EL (cell line): ENCODE measurements at regions not wholly inside any gene's neighbourhood (a gene's known extent, or its start where the extent isn't known, plus 50 kb on each side); places are given as distances from the start of the nearest gene placed in this dataset.
A peak's percentile ranks its signal among the peaks of the same experiment; 100 is the strongest.

Source experiments
- DNase-seq: peaks from one replicate; pipeline ENCODE4 v3.0.0-alpha.2; 2016

GRCh38 chr16:79918916-79919315 lies 318.4 kb upstream of the MAF start:
- no peak for DNase-seq

GRCh38 chr16:79915761-79916160 lies 315.2 kb upstream of the MAF start:
- DNase-seq = no peak

- no peak for DNase-seq
Measured at GRCh38 chr16:79914961-79915720, 314.6 kb upstream of the MAF start.

GRCh38 chr16:79912592-79913310 lies 312.2 kb upstream of the MAF start:
- no peak for DNase-seq

GRCh38 chr16:79911660-79912059 lies 311.1 kb upstream of the MAF start:
- no peak for DNase-seq

- DNase-seq = no peak
Measured at GRCh38 chr16:79909571-79909970, 309.0 kb upstream of the MAF start.

- DNase-seq = no peak
Measured at GRCh38 chr16:79903471-79903870, 302.9 kb upstream of the MAF start.

- peak; percentile 31 for DNase-seq
Measured at GRCh38 chr16:79902351-79902750, 301.8 kb upstream of the MAF start.

GRCh38 chr16:79901522-79901921 lies 301.0 kb upstream of the MAF start:
- DNase-seq = no peak

- DNase-seq = no peak
Measured at GRCh38 chr16:79899716-79900115, 299.2 kb upstream of the MAF start.

- no peak for DNase-seq
Measured at GRCh38 chr16:79899316-79899715, 298.8 kb upstream of the MAF start.

GRCh38 chr16:79898703-79899102 lies 298.2 kb upstream of the MAF start:
- DNase-seq = no peak

- DNase-seq = peak; percentile 11
Measured at GRCh38 chr16:79897453-79898146, 297.1 kb upstream of the MAF start.

- no peak for DNase-seq
Measured at GRCh38 chr16:79897104-79897452, 296.5 kb upstream of the MAF start.

GRCh38 chr16:79895917-79896203 lies 295.3 kb upstream of the MAF start:
- no peak for DNase-seq

GRCh38 chr16:79895053-79895916 lies 294.7 kb upstream of the MAF start:
- DNase-seq = no peak

- DNase-seq = no peak
Measured at GRCh38 chr16:79893445-79893844, 292.9 kb upstream of the MAF start.

- no peak for DNase-seq
Measured at GRCh38 chr16:79892278-79892677, 291.7 kb upstream of the MAF start.

- DNase-seq = no peak
Measured at GRCh38 chr16:79891458-79891857, 290.9 kb upstream of the MAF start.

GRCh38 chr16:79887541-79888540 lies 287.3 kb upstream of the MAF start:
- DNase-seq = no peak

- DNase-seq = no peak
Measured at GRCh38 chr16:79885320-79885719, 284.8 kb upstream of the MAF start.

GRCh38 chr16:79883494-79883893 lies 283.0 kb upstream of the MAF start:
- DNase-seq = no peak
